DMS153 treated with DMSO at 0.1 percent for 48 hours (cell line): ENCODE measurements at regions not wholly inside any gene's neighbourhood (a gene's known extent, or its start where the extent isn't known, plus 50 kb on each side); places are given as distances from the start of the nearest gene placed in this dataset.
"Not testable (repeated sequence)": the region's sequence is repeated elsewhere in the genome, so short reads cannot be mapped to it uniquely, and the experiment has no call there.

ENCODE experiments used
- DNase-seq: peaks from one replicate; lab custom pipeline; 2025; ENCODE audit not compliant: unreplicated experiment; lab: John Stamatoyannopoulos, UW

DNA sequence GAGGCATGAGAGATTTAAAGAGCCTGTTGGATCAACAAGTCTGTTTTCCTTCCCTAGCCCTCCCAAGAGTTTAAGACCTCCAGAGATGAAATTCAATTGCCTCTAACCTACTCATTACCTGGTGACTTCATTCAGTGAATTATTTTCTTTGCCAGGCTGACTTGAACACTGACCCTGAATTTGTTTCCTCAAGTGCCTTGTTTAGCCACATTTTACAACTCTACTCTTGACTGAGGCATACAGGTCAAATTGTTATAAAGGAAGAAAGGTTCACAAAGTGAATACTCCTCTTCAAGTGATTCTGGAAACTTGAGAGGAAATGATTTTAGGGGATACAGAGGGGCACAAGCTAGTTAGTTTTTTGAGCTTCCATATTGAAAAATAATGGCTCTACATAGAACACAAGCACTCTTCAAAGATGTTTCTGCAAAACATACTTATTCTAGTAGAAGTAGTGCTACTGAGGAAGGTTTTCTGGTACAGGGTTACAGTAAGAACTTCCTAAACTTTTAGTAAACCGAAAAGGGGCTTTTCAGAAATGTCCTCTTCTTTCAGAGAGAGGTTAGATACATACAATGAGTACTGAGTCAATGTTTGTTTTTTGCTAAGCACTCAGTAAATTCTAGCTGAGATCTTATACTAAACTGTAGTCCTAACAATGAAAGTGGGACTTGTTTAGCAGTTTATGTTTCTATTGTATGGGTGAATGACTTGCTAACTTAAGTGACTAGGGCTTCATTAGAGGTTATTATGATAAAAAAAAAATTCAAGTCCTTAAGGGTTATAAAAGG is 137.4 kb upstream of the SATB1 start:
- no peak for DNase-seq

DNA sequence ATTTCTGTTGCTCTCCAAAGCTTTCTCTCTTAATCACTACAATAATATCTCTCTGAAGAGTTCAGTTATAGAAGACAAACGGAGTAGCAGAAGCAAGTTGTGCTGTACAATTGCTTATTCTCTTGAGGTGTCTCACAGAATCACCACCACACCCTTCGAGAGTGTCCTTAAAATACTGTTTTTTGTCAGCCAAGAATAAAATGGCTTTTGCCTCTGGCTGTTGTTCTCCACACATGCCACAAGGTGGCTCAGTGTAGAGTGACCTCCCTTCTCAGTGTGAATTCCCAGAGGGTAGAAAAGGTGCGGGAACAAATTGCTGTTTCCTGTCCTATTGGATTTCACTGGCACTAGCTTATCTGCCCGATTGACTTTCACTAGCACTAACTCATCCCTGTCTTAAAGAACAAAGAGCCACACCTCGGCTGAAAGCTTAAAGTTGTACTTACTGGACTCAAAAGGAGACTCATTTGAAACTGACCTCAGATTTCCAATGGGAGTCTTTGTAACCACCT is 134.2 kb upstream of the SATB1 start:
- DNase-seq = peak; percentile 23

DNA sequence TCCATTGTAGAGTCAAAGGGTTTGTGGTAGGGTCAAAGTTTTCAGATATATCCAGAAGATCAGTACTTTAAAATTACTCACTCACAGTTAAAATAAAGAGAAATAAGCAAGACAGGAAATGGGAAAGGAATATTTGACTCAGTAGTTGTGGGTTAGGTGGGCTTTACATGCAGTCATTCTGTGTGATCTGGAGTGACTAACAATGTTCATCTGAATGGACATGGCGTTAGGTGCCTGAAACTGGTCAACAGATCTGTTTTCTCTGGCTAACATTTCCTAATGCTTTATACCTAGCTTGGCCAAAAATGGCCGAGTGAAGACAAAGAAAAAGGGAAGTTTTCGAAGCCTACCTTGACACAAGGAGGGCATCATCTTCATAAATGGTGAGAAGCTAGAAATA is 133.4 kb upstream of the SATB1 start:
- DNase-seq = no peak

DNA sequence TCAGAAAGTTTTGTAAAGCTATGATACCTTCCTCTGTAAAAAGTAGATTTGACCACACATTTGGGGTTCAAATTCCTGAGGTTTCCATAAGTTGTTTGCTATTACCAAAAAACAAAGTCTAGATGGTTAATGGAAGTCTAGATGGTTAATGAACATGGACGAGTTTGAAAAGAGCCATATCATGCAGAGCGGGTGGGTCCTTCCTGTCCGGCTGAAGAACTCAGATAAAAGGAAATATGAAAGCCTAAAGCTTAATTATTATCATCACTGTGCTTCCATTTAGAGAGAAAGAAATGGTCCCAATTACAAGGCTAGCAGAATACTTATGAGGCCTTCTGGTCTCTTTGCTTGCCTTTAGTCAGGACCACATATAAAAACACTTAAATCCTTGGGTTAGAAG is 132.1 kb upstream of the SATB1 start:
- no peak for DNase-seq

DNA sequence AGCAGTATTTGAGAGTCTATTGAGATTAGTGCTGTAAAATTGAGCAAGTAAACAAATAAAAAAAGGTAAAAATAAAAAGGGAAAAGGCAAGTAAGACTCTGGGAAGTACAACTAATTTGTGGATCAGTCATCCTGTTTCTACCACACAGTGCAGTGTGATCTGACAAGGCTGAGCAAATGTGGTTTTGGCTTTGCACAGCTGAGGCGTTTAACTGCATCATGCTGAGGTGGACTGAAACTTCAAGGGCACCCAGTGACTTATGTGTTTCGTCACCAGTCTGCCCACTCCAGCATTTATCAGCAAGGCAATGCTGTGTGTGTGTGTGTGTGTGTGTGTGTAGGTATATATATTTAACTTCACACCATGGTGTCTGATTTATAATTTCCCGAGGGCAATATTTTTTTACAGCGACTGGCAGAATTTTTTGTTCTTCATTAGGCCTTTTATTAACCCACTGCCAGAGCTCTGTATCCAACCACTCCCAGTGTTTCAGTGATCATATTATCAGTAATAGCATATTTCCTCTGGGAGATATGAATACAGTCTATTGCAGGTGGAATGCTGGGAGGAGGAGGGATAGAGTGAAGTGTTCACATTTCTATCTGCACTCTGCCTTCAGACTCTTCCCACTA is 131.5 kb upstream of the SATB1 start:
- no peak for DNase-seq

DNA sequence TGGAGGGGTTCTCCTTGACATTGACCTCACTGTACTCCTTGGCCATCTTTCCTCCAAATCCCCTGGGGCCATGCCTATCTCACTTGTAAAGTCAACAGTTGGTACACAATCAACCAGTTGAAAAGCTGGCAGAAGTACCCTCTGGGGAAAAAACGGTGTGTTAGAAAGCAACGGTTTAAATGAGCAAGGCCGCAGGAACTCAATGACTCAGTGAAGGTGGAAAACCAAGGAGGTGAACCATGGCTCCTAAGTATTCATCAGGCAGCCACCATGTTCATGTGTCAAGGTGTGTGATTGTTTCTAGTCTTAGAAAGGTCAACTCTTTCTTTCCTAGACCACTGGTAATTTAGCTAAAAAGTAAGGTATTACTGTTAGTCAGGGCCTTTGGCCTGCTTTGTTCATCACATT is 130.9 kb upstream of the SATB1 start:
- DNase-seq = no peak

DNA sequence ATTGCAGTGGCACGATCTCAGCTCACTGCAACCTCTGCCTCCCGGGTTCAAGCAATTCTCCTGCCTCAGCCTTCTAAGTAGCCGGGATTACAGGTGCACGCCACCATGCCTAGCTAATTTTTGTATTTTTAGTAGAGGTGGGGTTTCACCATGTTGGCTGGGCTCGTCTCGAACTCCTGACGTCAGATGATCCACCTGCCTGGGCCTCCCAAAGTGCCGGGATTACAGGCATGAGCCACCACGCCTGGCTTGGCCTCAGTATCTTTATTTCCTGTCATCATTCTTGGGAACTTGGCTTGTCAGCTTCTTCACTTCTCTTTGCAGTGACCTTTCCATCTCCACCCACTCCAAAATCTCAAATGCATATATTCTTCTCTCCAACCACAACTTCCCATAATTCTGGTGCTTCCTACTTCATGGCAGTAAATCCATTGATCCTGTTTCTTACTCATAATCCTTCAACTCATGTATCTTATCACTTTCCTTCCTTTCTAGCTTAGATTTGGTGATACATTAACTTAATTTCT is 127.5 kb upstream of the SATB1 start:
- not testable (repeated sequence) for DNase-seq

DNA sequence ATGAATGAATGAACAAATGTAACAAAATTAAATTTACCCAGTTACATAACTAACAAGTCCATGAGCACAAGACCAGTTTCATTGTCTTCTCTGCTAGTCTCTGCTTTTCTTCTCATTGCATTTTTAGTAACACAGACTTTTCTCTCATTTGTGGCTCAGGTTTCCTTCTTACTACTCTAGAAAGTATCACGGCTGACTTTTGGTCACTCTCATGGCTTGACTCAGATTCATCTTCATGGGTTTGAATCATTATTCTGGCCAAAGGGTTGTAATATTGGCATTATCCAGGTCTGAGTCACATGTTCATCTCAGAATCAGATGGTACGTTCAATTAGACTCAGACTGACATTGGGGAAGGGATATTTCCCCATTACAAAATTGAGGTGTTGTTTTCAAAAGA is 121.5 kb upstream of the SATB1 start:
- no peak for DNase-seq

DNA sequence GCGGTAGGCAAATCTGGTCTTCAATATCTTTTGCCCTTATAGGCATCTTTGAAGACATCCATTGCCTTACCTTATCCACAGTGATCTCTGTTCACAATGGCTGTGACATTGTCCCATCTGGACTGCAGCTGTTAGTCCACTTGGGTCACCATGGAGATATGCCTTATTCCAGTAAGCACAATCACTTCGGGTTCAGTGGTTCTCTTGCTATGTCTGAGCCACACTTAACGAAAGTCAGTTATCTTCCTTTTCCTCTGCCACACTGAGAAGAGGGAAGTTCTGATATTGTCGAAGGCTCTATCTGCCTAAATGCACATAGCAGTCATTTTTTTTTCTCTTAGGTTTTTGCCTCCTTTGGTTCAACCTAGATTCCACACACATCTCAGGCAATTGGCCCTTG is 119.0 kb upstream of the SATB1 start:
- DNase-seq = no peak

DNA sequence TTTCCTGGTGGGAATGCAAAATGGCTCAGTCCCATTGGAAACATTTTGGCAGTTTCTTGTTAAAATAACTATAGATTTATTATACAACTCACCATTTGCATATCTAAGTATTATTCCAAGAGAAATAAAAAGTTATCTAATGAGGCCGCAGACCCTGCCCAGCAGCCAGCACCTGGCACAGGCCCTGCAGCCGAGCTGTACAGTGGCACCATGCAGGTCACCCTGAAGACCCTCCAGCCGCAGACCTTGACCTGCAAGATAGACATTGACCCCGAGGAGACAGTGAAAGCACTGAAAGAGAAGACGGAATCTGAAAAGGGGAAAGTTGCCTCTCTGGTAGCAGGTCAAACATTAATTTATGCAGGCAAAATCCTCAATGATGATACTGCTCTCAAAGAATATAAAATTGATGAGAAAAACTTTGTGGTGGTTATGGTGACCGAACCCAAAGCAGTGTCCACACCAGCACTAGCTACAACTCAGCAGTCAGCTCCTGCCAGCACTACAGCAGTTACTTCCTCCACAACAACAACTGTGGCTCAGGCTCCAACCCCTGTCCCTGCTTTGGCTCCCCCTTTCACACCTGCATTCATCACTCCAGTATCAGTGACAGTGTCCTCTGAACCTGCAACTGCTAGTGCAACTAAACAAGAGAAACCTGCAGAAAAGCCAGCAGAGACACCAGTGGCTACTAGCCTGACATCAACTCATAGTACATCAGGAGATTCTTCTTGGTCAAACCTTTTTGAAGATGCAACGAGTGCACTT is 113.5 kb upstream of the SATB1 start:
- no peak for DNase-seq

DNA sequence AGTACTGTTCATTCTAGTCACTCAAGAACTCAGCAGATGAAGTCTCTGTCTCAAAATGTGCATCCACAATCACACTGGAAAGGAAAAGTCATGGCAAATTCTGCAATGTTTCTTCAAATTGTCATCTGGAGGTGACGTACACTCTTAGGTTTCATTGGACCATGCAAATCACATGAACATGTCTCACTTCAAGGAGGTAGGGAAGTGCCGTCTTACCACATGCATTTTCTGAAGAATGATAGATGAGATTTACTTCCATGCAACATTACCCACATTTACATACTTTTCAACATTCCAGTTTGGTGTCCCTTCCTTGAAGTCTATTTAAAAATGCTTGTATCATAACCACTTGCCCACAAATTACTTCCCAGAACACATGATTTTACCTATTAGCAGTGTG is 107.9 kb upstream of the SATB1 start:
- DNase-seq = no peak

DNA sequence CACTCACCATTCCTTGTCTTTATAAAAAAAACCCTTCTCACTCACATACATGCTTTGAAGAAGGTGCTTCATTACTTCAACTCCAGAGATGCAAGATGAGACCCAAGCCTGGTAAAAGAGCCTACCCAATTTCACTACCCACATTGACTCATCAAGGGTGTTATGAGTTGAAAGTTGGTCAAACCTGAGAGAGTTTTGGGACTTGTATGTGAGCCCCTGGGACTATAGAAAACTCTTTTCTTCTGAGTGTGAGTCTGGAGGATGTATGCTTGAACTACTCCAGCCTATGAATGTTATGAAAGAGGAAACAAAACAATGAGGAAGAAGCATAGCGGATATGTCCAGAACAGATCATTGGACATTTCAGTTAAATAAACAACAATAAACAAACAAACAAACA is 106.5 kb upstream of the SATB1 start:
- DNase-seq = no peak

DNA sequence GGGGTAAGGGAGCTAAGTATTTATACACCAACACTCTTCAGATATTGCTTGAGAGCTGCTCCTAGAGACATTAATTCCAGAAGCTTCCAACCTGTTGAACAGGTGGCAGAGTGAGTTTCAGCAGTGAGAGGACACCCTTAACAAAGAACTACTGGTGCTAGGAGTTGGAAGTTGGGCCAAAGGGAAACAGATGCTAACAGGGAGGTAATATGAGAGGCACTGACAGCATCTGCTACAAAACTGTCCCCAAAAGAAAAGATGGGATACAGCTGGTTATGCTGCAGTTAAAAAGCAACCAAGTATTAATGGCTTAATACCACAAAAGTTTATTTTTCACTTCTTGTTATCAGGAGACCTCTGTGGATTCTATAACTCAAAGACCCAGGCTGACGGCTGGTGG is 104.5 kb upstream of the SATB1 start:
- no peak for DNase-seq

DNA sequence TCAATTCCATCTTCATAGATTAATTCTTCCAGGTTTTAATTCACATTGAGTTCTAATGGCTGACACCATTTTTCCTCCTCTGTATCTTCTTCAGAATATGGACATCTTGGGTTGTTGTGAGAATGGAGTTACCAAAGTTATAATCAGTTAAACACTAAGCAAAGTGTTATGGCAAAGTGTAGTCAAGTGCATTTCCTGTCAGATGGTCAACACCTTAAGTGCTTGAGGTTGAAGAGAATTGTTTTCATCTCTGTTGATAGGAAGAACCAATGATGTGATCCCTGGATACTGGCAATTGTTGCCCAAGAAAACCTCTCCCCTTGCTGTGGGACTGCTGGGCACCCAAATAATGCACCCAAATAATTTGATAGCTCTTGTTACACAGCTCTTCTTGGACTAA is 102.6 kb upstream of the SATB1 start:
- DNase-seq = no peak

DNA sequence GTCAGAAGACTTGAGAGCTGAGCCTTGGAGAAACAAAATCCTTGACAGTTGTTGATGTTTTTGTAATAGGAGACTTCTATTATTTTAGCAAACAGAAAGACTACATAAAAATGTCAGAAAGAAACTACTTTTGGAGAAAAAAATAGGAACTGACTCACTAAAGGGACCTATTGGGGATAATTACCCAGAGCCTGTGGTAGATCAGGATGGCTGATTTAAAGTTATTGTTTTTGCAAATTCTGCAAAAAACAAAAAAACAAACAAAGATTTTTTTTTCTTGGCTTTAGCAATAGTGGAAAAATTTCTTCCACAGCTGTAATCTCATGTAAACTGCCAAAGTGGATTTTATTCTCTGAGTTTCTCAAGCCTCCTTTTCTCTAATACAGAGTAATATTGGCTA is 101.5 kb upstream of the SATB1 start:
- no peak for DNase-seq

DNA sequence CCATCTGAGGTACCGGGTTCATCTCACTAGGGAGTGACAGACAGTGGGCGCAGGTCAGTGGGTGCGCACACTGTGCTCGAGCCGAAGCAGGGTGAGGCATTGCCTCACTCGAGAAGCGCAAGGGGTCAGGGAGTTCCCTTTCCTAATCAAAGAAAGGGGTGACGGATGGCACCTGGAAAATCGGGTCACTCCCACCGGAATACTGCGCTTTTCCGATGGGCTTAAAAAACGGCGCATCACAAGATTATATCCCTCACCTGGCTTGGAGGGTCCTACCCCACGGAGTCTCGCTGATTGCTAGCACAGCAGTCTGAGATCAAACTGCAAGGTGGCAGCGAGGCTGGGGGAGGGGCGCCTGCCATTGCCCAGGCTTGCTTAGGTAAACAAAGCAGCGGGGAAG is 91.0 kb upstream of the SATB1 start:
- DNase-seq = not testable (repeated sequence)

DNA sequence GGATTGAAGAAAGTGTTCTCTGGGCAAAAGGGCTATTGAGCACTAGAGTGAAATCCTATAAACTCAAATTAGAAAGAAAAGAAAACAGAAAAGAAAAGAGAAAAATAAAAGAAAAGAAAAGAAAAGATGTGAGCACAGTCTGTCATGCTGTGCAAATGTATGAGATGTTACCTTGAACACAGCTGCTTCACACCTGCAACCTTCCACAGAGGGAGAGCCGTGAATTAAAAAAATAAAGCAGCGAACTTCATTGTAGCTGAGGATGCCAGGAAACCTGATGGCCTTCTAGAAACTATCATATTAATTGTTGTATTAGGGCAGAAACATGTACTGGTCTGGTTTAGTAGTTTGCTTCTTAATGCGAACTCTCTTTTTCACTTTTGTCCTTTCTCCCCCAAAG is 88.0 kb upstream of the SATB1 start:
- no peak for DNase-seq

DNA sequence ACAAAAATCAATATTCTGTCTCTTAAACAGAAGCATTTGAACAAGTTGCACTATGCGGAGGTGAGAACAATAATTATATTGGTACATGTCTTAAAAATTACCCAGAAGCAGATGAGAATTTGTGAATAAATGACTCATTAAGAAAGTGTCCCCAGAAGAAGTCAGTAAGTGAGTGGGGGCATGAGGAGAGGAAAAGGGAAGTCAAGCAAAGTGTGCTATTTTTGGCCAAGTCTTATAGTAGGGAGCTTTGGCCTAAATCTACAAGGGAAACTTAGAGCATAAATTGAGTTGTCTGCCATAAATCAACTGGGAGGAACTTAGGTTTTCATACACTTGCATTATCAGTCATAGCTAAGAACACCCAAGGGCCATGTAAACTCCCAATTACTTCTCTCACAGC is 86.9 kb upstream of the SATB1 start:
- DNase-seq = no peak

DNA sequence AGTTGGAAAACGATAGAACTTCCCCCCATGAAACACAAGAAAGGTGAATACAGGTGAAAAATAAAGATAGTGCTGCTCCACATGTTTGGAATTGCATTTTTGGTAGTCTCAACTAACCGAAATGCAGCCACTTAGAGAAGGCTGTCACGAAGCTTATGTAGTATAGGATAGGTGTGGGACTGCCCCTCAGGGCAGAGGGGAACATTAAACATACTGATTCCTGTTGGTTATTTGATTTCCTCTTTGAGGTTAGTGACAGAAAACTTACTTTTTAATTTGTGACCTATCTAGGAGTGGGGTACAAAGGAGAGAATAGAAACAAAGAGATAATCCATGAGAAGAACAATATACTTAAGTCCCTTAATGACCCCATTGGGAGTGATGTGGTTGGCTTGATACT is 85.8 kb upstream of the SATB1 start:
- DNase-seq = no peak

DNA sequence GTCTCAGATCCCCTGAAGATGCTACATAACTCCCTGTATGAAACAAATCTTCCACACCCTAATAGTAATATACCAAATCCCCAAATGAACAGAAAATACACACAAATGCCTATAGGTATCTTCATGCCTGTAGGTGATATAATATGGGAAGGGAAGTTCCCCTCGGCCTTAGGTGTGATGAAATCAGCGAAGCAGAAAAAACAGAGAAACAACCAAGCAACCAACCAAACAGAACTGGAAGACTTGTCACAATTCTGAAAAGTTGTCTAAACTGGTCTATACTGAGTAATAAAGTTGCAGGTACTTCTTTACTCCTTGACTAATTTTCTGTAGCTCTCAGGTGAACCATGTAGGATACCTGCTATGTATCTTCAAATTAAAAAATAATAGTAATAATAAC is 82.2 kb upstream of the SATB1 start:
- no peak for DNase-seq

DNA sequence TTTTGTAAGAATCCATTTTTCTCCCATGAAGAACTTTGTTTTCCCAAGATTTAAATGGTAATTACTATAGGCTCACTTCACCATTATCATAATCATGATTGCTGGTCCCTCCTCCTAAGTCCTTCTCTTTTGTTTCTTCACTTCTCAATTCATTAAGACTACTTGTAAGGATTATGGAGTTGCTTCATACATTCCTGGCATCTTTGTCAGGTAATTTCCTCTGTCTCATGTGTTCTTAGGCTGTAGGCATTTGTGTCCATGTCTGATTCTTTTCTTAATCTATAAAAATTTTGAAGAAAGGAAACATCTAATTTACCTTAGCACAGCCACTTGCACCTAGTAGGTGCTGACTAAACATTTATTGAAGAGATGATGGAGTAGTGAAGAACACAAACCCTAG is 79.9 kb upstream of the SATB1 start:
- no peak for DNase-seq
